HPDE6-E6E7 (cell line): ENCODE measurements at regions not wholly inside any gene's neighbourhood (a gene's known extent, or its start where the extent isn't known, plus 50 kb on each side); places are given as distances from the start of the nearest gene placed in this dataset.

Experiments
- DNase-seq: peaks from one replicate; pipeline ENCODE4 v3.0.0; 2011; ENCODE audit warnings: missing footprints; ENCODE audit errors: extremely low spot score

GRCh38 chr4:3852309-3852708 lies 86.1 kb downstream of the ADRA2C start:
- no peak for DNase-seq

GRCh38 chr4:3852711-3853110 lies 86.5 kb downstream of the ADRA2C start:
- no peak for DNase-seq

- no peak for DNase-seq
Measured at GRCh38 chr4:3853388-3854035, 87.3 kb downstream of the ADRA2C start.

GRCh38 chr4:3854661-3855060 lies 88.5 kb downstream of the ADRA2C start:
- no peak for DNase-seq

GRCh38 chr4:3855646-3856045 lies 89.5 kb downstream of the ADRA2C start:
- no peak for DNase-seq

DNA sequence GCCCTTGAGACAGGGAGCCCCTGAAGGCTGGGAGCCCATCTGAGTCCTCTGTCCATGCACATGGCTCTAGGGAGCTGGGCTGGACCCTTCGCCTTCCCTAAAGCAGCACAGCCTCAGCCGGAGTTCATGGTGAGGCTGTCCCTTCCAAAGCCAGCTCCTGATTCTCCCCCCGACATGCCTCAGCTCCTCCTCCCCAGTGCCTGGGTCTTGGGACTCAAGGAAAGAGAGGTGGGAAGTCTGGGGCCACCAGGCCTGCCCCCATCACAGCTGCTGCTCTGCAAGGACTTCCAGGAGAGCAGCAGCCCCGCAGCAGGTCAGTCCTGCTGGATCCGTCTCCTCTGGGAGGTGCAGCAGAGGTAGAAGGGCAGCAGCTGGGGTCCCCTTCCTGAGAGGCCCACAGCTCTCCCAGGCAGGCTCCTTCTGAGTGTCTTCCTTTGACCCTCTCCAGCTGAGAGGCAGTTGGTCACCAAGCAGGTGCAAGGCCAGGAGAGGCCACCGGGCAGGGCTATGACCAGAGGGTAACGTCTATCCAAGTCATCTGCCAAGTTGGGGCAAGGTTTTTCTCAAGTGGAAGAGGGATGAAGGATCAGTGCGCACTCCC lies 90.5 kb downstream of the ADRA2C start:
- DNase-seq, result no peak

- DNase-seq, result no peak
Measured at GRCh38 chr4:3857269-3857926, 91.2 kb downstream of the ADRA2C start.

DNA sequence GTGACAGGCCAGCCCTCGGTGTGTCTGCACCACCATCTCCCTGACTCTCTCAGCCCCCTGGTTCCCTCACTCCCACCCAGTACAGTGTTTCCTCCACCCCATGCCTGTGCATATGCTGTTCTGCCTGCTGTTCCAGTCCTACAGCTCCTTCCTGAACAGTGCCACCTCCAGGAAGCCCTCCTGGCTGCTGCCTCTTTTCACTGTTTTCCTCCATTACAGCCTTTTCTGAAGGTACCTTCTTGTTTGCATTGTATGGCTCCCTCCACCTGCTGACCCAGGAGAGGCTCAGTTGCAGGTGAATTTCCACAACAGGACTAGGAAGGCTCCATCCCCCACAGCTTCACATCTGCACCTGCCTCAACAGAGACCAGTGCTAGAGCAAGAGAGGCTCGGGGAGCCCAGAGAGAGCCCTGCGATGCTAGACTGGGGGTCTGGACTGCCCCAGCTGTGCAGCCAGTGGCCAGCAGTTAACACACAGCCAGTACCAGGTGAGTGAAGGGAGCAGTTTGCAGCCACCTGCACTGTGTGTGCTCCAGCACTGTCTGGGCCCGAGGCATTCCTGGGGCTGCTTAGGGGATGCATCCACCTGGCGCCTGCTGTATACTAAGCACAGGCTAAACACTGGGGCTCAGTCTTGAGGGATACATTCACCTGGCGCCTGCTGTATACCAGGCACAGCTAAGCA lies 92.0 kb downstream of the ADRA2C start:
- DNase-seq, result no peak

- DNase-seq, result no peak
Measured at GRCh38 chr4:3858765-3859388, 92.7 kb downstream of the ADRA2C start.

DNA sequence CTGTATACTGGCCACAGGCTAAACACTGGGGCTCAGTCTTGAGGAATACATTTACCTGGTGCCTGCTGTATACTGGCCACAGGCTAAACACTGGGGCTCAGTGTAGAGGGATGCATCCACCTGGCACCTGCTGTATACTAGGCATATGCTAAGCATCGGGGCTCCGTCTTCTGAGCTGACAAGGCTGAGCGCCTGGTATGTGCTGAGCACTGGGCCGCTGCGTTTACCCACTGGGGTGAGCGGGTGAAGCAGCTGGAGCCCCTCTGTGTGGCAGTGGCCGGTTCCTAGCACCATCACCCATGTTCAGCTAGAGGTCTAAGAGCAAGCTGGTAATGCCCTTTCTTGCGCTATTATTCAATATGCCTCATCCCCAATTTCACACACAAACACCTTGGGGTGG lies 93.4 kb downstream of the ADRA2C start:
- no peak for DNase-seq

DNA sequence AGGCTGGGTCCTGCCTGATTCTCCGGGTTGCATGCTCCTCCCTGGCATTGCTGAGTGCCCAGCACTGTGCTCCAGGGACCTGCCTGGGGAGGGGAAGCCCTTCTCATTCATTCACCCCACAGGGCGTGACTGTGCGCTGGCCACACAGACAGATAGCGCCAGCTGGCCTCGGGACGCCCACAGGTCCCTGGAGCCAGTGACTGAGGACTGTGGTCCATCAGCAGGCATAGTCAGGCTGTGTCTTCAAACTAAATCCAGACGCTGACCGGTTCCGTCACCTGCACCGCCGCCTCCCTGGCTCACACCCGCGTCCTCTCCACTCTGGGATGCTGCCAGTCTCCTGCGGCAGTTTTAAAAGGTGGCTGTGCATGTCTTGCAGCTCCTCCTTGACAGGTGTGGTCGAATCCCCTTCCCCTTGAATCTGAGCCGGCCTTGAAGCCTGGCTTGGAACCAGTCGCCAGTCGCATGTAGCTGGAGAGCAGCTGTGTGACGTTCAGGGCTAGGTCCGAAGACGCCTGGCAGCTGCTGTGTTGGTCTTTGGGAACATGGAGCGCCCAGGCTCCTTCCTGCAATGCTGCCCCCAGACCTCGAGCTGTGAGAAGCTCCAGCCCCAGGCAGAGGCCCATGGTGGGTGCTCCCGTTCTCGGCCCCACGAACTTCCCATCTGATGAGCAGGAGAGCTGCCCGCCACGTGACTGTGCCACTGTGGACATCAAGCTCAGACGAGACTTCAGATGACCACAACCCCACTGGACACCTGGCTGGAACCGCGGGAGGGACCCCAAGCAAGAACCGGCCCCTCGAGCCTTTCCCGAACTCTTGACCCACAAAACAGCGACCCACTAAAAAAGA lies 94.1 kb downstream of the ADRA2C start:
- no peak for DNase-seq

DNA sequence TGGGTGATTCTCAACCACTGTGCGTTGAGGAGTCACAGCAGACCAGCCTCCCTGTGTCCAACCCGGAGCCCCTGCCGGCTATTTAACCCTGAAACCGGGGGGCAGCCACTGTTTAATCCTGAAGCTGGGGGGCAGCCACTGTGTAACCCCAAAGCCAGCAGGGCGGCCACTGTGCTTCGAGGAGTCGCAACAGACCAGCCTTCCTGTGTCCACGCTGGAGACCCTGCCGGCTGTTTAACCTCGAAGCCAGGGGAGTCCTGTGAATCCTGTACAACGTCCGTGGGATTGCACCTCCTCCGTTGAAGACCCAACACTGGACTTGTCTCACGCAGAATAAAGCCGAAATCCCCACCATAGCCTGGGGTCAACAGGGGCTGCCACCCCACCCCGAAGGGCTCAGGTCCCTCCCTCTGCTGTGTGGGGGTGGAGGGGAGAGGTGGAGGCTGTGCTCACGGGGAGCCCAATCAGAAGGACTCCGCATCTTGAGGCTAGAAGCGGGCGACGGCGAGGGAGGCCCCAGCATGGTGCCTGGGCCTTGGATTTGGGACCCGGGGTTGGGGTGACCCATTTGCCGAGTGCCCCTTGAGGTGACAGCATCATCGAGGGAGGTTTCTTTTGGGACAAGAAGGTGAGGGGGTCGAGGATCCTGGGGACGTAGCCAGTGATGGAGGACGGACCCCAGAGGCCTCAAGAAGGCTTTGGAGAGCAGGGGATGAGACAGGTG lies 94.9 kb downstream of the ADRA2C start:
- DNase-seq, result no peak

GRCh38 chr4:3861720-3862639 lies 95.8 kb downstream of the ADRA2C start:
- DNase-seq, result no peak

GRCh38 chr4:3862640-3863420 lies 96.6 kb downstream of the ADRA2C start:
- no peak for DNase-seq

- DNase-seq, result no peak
Measured at GRCh38 chr4:3863841-3864741, 97.9 kb downstream of the ADRA2C start.

GRCh38 chr4:3864742-3865721 lies 98.8 kb downstream of the ADRA2C start:
- no peak for DNase-seq
